Muscle of arm (tissue), 1 donor: ENCODE measurements at regions not wholly inside any gene's neighbourhood (a gene's known extent, or its start where the extent isn't known, plus 50 kb on each side); places are given as distances from the start of the nearest gene placed in this dataset.
"Not testable (repeated sequence)": the region's sequence is repeated elsewhere in the genome, so short reads cannot be mapped to it uniquely, and the experiment has no call there.

Experiments
- DNase-seq: peaks from one replicate; pipeline ENCODE4 v3.0.0-alpha.2; 2013

GRCh38 chr14:21846227-21846885 lies 172.7 kb upstream of the OR4E1 start:
- no peak for DNase-seq

DNA sequence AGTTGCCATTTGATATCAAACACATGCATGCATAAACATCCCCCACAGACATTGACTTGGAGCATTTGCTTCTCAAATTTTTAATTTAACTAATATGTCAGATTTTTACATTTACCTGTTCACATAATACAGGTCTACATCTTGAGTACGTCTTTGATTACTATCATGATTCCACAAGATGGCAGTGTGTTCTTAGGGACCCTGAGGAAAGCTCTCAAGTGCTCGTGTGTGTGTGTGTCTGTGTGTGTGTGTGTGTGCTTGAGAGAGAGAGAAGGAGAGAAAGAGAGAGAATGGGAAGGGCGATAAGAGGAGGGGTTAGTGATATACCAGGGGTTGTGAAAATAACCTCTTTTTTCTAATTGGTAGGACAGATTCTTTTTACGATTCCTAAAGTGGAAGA lies 167.1 kb upstream of the OR4E1 start:
- DNase-seq: no peak

DNA sequence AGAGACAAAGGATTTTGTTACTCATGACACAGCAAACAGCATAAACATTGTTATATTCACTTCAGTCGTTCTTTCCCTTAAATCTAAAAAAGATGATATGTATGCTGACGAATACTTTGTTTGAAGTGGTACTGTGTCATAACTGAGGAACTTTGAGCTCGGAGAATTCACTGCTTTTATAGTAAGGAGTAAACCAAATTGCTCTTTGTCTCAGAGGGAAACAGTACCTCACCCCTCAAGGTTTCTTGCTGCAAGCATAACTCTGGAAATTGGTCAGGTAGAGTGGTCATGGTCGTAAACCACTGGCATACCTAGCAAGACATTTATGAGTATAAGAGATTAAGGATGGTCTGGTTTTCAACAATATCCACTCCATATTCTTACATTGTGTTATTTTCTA lies 160.2 kb upstream of the OR4E1 start:
- no peak for DNase-seq

DNA sequence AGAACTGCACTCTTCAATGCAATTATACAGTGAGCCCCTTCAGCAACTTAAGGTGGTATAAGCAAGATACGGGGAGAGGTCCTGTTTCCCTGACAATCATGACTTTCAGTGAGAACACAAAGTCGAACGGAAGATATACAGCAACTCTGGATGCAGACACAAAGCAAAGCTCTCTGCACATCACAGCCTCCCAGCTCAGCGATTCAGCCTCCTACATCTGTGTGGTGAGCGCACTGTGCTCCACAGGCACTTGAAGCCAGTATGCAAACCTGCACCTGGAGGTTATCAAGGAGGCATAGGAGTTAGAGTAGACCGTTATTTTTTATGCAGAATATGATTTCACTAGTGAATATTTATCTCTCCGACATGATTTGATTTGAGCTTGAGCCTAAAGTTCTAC lies 152.2 kb upstream of the OR4E1 start:
- DNase-seq: no peak

DNA sequence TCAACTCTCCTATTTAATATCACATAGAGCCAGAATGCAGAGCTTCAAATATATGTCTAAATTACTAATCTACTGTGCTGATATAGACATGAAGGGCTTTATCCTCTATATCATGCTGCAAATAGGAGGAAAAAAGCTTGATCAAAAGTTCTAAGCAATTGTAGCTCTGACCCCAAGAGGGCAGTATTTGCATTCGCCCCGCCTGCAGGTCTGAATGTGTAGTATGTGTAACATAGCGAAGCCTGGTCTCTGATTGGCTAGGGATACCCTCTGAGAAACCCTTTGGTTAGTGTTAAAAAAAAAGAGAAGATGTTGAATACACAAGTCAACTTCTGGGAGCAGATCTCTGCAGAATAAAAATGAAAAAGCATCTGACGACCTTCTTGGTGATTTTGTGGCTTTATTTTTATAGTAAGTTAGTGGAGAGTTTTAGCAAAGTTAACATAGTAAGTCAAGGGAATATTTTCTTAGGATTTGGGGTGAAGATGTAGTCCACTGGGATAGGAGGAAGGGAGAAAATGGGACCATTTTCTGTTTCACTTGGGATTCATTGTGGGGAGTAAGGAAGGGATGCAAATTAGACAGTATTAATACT lies 151.6 kb upstream of the OR4E1 start:
- no peak for DNase-seq

DNA sequence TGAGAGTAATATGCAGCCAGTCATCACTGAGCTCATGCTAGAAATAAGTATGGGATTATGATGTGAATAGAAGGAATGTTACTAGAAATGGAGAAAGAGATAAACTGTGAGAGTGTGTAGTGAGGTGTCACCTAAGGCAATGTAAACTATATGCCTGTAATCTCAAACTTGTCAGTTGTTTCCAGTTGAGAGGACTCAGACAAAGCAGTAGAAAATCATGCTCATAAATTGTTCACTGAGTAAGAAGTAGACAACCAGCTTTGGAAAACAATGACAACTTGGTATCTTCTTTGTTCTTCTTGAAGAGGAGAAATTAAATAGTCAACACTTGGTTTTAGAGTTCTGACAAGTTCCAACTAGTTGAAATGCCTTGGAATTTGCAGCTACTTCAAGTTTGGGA lies 148.5 kb upstream of the OR4E1 start:
- no peak for DNase-seq

DNA sequence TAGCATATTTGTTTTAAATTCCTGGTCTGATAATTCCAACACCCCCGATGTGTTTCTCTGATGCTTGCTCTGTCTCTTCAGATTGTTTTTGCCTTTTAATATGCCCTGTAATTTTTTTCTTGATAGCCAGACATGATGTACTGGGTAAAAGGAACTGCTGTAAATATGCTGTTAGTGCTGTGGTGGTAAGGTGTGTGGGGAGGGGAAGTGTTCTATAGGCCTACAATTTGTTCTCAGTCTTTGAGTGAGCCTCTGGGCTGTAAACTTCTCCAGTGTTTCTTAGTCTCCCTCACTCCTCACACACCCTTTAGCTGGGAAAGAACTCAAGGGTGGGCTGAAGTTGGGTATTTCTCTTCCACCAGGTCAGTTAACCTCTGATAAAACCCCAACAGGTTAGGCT lies 147.0 kb upstream of the OR4E1 start:
- no peak for DNase-seq

- DNase-seq: not testable (repeated sequence)
Measured at GRCh38 chr14:21819891-21820290, 146.3 kb upstream of the OR4E1 start.

DNA sequence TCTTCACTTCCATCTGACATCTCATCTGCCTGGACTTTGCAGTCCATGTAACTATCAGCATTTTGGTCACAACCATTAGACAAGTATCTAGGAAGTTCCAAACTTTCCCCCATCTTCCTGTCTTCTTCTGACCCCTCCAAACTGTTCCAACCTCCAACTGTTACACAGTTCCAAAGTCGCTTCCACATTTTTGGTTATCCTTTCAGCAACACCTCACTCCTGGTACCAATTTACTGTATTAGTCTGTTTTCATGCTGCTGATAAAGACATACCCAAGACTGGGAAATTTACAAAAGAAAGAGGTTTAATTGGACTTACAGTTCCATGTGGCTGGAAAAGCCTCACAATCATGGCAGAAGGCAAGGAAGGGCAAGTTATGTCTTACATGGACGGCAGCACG lies 143.4 kb upstream of the OR4E1 start:
- DNase-seq: not testable (repeated sequence)

- DNase-seq: no peak
Measured at GRCh38 chr14:21807975-21808374, 134.4 kb upstream of the OR4E1 start.

DNA sequence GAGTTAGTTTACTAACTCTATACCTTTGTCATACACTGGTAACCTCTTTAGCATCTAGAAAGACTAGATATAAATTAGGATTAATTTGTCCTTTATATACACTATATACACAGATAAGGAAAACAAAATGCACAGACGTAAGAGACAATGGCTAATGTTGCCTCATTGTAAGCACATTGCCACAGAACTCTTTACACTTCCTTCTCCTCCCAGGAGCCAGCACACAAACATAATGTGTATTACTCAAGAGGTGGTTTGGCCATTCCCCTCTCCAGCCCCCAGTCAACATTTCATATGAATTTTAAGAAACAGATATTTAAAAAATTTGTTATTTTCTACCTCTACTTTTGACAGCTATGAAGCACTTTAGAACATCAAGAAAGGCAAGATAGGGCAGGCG lies 131.4 kb upstream of the OR4E1 start:
- DNase-seq: no peak

DNA sequence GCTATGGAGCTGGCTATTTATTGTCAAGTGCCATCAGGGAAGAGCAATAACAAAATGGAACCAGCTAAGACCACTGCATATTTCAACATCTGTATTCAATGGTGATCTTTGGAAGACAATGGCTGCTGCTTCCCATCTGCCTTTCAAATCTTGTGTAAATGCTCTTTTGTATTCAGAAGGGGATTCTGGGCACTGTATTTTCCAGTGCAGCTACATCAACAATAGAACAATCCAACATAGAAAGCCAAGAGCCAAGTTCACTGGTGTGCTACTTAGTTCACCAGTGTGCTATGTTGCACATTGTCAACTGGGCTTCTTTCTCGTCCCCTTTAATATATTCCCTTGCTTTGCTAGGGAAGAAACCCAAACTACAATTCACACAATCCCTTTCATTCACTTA lies 128.8 kb upstream of the OR4E1 start:
- no peak for DNase-seq

DNA sequence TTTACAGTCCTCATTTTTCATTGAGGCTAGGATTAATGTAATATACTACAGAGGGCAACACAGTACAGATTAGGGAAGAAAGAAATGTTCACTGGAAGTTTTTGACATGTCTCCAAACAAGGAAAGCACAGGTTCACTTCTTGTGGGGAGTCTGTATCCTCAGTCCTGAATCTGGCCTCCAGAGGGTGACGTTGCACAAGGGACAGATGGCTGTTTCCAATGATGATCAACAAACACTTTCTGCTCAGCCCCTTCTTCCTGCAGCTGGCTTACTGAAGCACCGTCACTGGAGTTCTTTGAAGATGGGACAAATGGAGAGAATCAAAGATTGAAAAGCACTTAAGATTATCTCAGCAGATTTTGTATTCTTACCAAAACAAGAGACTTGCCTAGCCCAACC lies 123.3 kb upstream of the OR4E1 start:
- DNase-seq: no peak

GRCh38 chr14:21795456-21795855 lies 121.8 kb upstream of the OR4E1 start:
- DNase-seq: no peak

GRCh38 chr14:21791749-21792148 lies 118.1 kb upstream of the OR4E1 start:
- DNase-seq: no peak

- DNase-seq: not testable (repeated sequence)
Measured at GRCh38 chr14:21788687-21789086, 115.1 kb upstream of the OR4E1 start.

DNA sequence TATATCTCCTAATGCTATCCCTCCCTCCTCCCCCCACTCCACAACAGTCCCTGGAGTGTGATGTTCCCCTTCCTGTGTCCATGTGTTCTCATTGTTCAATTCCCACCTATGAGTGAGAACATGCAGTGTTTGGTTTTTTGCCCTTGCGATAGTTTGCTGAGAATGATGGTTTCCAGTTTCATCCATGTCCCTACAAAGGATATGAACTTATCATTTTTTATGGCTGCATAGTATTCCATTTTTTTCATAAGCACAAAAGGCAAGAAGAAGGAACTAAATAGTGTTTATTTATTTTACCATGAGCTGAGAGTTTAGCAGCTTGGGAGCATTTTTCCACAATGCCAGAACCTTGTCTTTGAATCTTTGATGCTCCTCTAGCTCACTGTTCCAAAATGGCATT lies 113.6 kb upstream of the OR4E1 start:
- DNase-seq: not testable (repeated sequence)

DNA sequence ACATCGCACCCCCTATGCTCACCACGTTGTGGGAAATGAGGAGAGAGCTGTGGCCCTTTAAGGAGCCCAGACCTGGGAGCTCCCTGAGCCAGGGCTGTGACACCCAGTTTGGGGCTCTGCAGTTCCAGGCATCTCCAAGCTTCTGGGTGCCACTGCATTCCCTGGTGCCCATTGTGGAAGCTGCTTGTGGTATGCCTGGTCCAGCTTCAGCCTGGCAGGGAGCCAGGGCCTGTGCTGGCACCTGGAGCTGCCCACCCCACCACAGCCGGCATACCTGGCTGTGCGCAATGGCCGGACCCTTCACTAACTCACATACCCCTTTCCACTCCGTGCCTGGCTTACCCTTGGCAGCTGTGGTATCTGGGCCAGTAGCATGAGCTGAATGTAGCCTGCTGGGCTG lies 107.9 kb upstream of the OR4E1 start:
- DNase-seq: no peak

DNA sequence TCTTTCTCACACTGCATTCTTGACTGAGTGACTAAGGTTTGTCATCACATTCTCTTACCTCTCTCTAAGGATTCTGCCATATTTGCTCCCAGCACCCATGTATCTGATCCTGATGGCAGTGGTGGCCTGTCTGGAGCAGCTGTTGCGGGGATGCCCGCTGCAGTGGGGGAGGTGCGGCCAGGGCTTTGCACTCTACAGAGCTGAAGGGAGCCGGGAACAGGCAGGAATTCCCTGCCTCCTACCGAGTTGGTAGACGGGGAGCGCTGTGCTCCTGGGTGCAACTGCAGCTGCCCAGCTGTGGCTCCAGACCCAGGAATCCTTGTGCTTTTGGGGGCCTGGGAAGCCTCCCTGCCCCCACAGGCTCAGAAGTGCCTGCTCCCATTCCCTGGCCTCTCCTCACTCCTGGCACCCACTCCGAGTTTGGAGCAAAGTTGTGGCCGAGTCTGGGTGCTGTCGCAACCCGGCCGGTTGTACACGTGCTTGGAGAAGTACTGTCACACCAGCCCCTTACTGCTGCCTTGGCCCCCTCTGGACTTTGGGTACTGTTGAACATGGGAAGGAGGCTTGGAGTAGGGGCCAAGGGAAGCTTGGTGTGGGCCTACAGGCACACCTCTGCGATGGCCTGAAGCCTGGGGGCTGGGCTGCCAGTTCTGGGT lies 106.9 kb upstream of the OR4E1 start:
- no peak for DNase-seq

DNA sequence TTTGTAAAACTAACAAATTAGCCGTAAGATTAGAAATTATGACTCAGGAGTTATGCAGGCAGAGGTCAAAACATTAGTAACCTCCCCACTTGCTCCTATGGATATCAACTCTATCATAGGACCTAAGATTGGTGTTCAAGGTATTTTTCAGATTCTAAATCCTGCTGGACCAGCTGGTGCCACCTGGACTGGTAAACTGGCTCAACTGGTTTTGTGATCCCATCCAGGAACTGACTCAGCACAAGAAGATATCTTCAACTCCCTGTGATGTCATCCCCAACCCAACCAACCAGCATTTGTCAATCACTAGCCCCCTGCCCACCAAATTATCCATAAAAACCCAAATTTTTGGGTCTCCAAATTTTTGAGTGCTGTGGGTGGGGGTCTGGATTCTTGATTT lies 98.1 kb upstream of the OR4E1 start:
- DNase-seq: no peak

- no peak for DNase-seq
Measured at GRCh38 chr14:21768875-21769257, 95.2 kb upstream of the OR4E1 start.

DNA sequence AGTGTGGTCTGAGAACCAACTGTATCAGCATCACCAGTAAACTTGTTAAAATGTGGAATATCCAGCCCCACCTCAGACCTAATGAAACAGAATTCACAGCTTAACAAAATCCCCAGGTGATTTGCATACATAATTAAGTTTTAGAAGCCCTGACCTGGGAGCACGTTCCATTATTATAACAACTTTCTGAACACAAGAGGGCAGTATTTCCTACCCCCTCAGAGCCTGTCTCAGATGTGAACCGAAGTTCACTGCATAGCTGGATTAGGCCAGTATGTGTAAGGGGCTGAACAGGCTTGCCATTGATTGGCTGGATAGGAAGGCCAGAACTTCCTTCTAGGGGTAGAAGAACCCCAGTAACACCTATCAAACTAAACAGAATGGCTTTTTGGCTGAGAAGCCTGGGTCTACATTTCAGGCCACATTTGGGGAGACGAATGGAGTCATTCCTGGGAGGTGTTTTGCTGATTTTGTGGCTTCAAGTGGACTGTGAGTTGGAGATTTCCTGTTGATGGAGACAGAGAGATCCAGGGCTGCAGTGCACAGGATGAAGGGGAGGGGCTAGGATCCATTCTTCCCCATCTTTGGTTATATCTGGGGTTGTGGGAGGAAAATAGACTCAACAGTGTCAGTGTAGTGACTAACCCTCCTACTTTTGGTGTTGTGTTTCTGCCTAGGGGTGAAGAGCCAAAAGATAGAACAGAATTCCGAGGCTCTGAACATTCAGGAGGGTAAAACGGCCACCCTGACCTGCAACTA lies 94.7 kb upstream of the OR4E1 start:
- no peak for DNase-seq

GRCh38 chr14:21760360-21760759 lies 86.7 kb upstream of the OR4E1 start:
- DNase-seq: not testable (repeated sequence)
